ENCODE measurements at regions not wholly inside any gene's neighbourhood (a gene's known extent, or its start where the extent isn't known, plus 50 kb on each side); places are given as distances from the start of the nearest gene placed in this dataset.
"Not testable (repeated sequence)": the region's sequence is repeated elsewhere in the genome, so short reads cannot be mapped to it uniquely, and the experiment has no call there.

DNA sequence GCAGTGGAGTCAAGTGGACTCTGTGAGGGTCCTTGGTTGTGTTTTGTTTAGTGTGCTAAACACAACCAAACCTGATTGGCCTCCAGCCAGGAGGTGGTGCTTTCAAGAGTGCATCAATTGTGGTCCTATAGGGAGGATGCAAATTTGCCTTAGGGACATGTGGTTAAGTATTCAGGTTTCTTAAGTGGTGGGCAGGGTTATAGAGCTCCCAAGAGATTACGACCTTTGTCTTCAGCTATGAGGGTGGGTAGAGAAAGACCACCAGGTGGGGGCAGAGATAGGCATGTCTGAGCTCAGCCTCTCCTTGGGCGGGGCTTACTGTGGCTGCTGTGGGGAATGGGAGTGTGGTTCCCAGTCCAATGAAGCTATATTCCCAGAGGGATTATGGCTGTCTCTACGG is 186.6 kb downstream of the SQOR start:
- no peaks in the 10 kb centered on the region for H3K36me3 ChIP-seq
- no peak for DNase-seq
- 76 to 79% methylated on average over 3 of the region's 3 CpGs for WGBS, 2 donors
- TF ChIP-seq, protein P1, sequence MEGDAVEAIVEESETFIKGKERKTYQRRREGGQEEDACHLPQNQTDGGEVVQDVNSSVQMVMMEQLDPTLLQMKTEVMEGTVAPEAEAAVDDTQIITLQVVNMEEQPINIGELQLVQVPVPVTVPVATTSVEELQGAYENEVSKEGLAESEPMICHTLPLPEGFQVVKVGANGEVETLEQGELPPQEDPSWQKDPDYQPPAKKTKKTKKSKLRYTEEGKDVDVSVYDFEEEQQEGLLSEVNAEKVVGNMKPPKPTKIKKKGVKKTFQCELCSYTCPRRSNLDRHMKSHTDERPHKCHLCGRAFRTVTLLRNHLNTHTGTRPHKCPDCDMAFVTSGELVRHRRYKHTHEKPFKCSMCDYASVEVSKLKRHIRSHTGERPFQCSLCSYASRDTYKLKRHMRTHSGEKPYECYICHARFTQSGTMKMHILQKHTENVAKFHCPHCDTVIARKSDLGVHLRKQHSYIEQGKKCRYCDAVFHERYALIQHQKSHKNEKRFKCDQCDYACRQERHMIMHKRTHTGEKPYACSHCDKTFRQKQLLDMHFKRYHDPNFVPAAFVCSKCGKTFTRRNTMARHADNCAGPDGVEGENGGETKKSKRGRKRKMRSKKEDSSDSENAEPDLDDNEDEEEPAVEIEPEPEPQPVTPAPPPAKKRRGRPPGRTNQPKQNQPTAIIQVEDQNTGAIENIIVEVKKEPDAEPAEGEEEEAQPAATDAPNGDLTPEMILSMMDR (IDR thresholded peaks at IDR 0.05), result no peak
- no peak overlapping the region for H3K4me3 ChIP-seq
- intact Hi-C loops (cut with DNase I), result no loop called here
- no peak overlapping the region for H3K27ac ChIP-seq
- no peak for ATAC-seq
- H3K9me3 ChIP-seq, result peaks cover 0 to 9% (median 0%) of the 10 kb centered on the region in 11 donors
- peaks cover 0 to 4% (median 0%) of the 10 kb centered on the region in 7 donors for H3K27me3 ChIP-seq
- H3K4me1 ChIP-seq, result no peaks in the 10 kb centered on the region

DNA sequence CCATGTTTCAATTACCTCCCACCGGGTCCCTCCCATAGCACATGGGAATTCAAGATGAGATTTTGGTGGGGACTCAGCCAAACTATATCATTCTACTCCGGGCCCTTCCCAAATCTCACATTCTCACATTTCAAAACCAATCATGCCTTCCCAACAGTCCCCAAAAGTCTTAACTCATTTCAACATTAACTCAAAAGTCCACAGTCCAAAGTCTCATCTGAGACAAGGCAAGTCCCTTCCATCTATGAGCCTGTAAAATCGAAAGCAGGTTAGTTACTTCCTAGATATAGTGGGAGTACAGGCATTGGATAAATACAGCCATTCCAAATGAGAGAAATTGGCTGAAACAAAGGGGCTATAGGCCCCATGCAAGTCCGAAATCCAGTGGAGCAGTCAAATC is 188.1 kb downstream of the SQOR start:
- ATAC-seq; H3K9me3 ChIP-seq; DNase-seq; H3K27ac ChIP-seq; H3K4me3 ChIP-seq; H3K4me1 ChIP-seq; H3K27me3 ChIP-seq; H3K36me3 ChIP-seq; intact Hi-C loops (cut with DNase I): not testable (repeated sequence)
- WGBS, 2 donors, result 78 to 81% methylated on average over 4 of the region's 4 CpGs

DNA sequence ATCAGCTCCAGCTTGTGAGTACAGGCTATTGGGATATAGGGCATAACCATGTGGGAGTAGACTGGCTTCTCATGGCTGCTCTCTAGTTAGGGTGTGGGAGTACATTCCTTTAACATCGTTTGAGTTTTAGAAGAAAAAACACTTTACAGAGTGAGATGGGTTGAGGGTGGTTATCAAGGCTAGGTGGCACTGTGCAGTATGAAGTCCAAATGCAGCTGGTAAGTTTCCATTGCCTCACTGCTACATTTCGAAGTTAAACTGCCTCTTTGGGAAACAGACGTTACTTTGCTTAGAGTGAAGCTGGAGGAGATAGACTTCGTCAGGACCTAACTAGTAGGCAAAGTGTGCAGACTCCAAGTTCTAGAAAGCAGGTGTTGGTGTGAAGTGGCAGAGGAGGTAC is 192.4 kb downstream of the SQOR start:
- Histone ChIP-seq H3K4me3 (no peak overlapping the region), H3K27ac (no peak overlapping the region), H3K27me3 (peaks cover 0 to 4% (median 0%) of the 10 kb centered on the region in 7 donors), H3K9me3 (peaks cover 0 to 3% (median 0%) of the 10 kb centered on the region in 11 donors), H3K4me1 (no peaks in the 10 kb centered on the region), H3K36me3 (no peaks in the 10 kb centered on the region)
- DNase-seq, result no peak
- ATAC-seq, result no peak
- WGBS, 2 donors, result 56 to 57% methylated on average over 4 of the region's 4 CpGs
- TF ChIP-seq, protein P1 (IDR thresholded peaks at IDR 0.05), result no peak
- intact Hi-C loops (cut with DNase I), result no loop called here

DNA sequence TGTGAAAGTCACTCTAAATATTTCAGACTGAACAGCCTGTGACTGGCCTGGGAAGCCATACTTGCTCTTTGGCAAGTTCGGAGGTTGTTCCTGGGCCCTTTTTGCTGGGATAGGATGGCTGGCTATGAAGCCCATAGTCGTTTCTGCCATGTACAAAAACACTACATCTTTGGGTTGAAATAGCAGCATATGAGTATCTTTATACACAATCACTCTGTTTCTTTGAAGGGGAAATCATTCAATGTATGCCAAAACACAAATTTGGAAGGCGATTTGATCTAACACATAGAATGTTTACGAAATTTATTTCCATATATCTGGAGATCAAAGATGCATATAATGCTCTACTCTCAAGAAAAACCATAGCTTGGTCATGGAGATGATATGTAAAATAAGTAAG is 192.9 kb downstream of the SQOR start:
- H3K4me1 ChIP-seq, result no peaks in the 10 kb centered on the region
- DNase-seq, result no peak
- intact Hi-C loops (cut with DNase I), result no loop called here
- no peak overlapping the region for H3K4me3 ChIP-seq
- no peaks in the 10 kb centered on the region for H3K27me3 ChIP-seq
- no peak for ATAC-seq
- H3K27ac ChIP-seq, result no peak overlapping the region
- WGBS, 2 donors, result 78 to 85% methylated on average over 4 of the region's 4 CpGs
- no peaks in the 10 kb centered on the region for H3K36me3 ChIP-seq
- TF ChIP-seq, protein P1 (IDR thresholded peaks at IDR 0.05), result no peak
- H3K9me3 ChIP-seq, result peaks cover 0 to 3% (median 0%) of the 10 kb centered on the region in 11 donors

DNA sequence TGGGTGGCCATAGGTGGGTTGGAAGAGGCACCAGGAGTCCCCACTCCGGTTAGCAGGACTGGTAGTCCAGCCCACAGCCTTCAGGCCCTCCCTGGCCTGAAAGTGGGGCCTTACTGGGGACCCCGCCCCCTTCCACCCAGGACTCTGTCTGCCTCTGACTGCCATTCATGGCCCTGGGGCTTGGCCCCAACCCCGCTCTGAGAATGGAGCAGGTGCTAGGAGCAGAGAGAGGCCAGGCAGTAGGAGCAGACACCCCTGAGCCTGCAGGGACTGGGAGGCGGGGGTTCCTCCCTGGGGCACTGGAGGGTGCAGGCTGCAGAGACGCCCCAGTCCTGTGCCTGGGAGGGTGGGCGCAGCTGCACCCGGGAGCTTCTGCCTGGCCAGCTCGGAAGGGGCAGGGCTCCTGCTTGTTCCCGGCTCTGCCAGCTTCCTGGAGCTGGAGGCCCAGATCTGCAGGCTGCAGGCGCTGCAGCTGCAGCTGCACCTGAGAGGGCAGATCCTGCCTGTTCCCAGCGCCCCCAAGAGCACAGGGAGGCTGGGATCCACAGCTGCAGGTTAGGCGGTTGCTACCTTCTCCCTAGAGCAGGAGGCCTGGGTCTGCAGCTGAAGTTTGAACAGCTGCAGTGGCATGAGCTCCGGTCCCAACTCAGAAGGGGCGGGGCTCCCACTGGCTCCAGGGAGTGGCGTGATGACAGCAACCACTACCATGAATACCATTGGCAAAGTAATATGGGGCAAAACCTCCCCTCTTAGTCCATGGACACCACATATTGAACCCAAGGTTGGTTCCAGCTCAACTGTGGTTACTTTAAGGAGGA is 194.7 kb downstream of the SQOR start:
- TF ChIP-seq, protein P1 (IDR thresholded peaks at IDR 0.05), result no peak
- Histone ChIP-seq H3K36me3 (no peaks in the 10 kb centered on the region), H3K4me1 (no peaks in the 10 kb centered on the region), H3K4me3 (no peak overlapping the region), H3K27ac (no peak overlapping the region), H3K27me3 (no peaks in the 10 kb centered on the region), H3K9me3 (peaks cover 0 to 3% (median 0%) of the 10 kb centered on the region in 11 donors)
- no peak for DNase-seq
- 84 to 87% methylated on average over 15 of the region's 15 CpGs for WGBS, 2 donors
- intact Hi-C loops (cut with DNase I), result loop anchor here in 1 of 10 donors (10.0 kb wide), 1 partner anchor 65 kb away; no protein-coding TSS in a partner anchor
- ATAC-seq, result peak in 1 of 8 donors; percentile 13

Data from heart right ventricle (tissue), 16 donors.